ENCODE measurements at regions not wholly inside any gene's neighbourhood (a gene's known extent, or its start where the extent isn't known, plus 50 kb on each side); places are given as distances from the start of the nearest gene placed in this dataset.
"Not testable (repeated sequence)": the region's sequence is repeated elsewhere in the genome, so short reads cannot be mapped to it uniquely, and the experiment has no call there.

DNA sequence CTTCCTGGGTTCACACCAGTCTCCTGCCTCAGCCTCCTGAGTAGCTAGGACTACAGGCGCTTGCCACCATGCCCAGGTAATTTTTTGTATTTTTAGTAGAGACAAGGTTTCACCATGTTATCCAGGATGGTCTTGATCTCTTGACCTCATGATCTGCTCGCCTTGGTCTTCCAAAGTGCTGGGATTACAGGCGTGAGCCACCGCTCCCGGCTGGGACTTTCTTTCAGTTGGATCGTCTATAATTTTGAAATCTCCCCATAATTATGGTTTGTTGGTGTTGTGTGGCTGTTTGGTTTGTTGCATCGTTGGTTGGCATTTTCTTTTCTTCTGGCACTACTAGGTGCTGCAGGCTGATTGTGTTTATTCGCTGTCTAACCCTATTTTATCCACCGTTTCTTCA lies 343.6 kb upstream of the NPAP1 start:
- TF ChIP-seq, protein P1, sequence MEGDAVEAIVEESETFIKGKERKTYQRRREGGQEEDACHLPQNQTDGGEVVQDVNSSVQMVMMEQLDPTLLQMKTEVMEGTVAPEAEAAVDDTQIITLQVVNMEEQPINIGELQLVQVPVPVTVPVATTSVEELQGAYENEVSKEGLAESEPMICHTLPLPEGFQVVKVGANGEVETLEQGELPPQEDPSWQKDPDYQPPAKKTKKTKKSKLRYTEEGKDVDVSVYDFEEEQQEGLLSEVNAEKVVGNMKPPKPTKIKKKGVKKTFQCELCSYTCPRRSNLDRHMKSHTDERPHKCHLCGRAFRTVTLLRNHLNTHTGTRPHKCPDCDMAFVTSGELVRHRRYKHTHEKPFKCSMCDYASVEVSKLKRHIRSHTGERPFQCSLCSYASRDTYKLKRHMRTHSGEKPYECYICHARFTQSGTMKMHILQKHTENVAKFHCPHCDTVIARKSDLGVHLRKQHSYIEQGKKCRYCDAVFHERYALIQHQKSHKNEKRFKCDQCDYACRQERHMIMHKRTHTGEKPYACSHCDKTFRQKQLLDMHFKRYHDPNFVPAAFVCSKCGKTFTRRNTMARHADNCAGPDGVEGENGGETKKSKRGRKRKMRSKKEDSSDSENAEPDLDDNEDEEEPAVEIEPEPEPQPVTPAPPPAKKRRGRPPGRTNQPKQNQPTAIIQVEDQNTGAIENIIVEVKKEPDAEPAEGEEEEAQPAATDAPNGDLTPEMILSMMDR (IDR thresholded peaks at IDR 0.05; ENCODE audit: insufficient read depth, low read depth, low read length), result not testable (repeated sequence)
- not testable (repeated sequence) for TF ChIP-seq EZH2 (IDR thresholded peaks at IDR 0.05; ENCODE audit: insufficient read depth, low read length)
